GM21367 (cell line): ENCODE measurements at regions not wholly inside any gene's neighbourhood (a gene's known extent, or its start where the extent isn't known, plus 50 kb on each side); places are given as distances from the start of the nearest gene placed in this dataset.
"Not testable (repeated sequence)": the region's sequence is repeated elsewhere in the genome, so short reads cannot be mapped to it uniquely, and the experiment has no call there.

ENCODE experiments used
- ATAC-seq: cut with Tn5 transposase; IDR thresholded peaks from one replicate; pipeline ENCODE4 v1.9.1; 2021; ENCODE audit not compliant: unreplicated experiment

GRCh38 chr10:118805146-118805545, 50.4 kb upstream of the CACUL1 start:
- ATAC-seq = no peak

- no peak for ATAC-seq
Measured at GRCh38 chr10:118807512-118808305, 52.9 kb upstream of the CACUL1 start.

GRCh38 chr10:118808601-118809356, 54.0 kb upstream of the CACUL1 start:
- ATAC-seq = no peak

GRCh38 chr10:118809357-118810220, 54.8 kb upstream of the CACUL1 start:
- ATAC-seq = no peak

- ATAC-seq = no peak
Measured at GRCh38 chr10:118810796-118811505, 56.2 kb upstream of the CACUL1 start.

GRCh38 chr10:118811675-118812392, 57.1 kb upstream of the CACUL1 start:
- ATAC-seq = no peak

GRCh38 chr10:118812393-118812740, 57.6 kb upstream of the CACUL1 start:
- ATAC-seq = no peak

- not testable (repeated sequence) for ATAC-seq
Measured at GRCh38 chr10:118813001-118813400, 58.2 kb upstream of the CACUL1 start.

GRCh38 chr10:118816471-118817168, 61.9 kb upstream of the CACUL1 start:
- ATAC-seq = no peak

- ATAC-seq = no peak
Measured at GRCh38 chr10:118817328-118818068, 62.7 kb upstream of the CACUL1 start.

GRCh38 chr10:118818621-118819221, 64.0 kb upstream of the CACUL1 start:
- ATAC-seq = no peak

GRCh38 chr10:118820326-118821116, 65.8 kb upstream of the CACUL1 start:
- no peak for ATAC-seq

GRCh38 chr10:118823256-118823907, 68.6 kb upstream of the CACUL1 start:
- ATAC-seq = no peak

GRCh38 chr10:118827053-118827452, 72.3 kb upstream of the CACUL1 start:
- no peak for ATAC-seq

GRCh38 chr10:118827466-118828155, 72.8 kb upstream of the CACUL1 start:
- ATAC-seq = no peak

GRCh38 chr10:118832241-118832651, 77.5 kb upstream of the CACUL1 start:
- ATAC-seq = no peak

- not testable (repeated sequence) for ATAC-seq
Measured at GRCh38 chr10:118834370-118834769, 79.6 kb upstream of the CACUL1 start.
